ENCODE measurements at regions not wholly inside any gene's neighbourhood (a gene's known extent, or its start where the extent isn't known, plus 50 kb on each side); places are given as distances from the start of the nearest gene placed in this dataset.

DNA sequence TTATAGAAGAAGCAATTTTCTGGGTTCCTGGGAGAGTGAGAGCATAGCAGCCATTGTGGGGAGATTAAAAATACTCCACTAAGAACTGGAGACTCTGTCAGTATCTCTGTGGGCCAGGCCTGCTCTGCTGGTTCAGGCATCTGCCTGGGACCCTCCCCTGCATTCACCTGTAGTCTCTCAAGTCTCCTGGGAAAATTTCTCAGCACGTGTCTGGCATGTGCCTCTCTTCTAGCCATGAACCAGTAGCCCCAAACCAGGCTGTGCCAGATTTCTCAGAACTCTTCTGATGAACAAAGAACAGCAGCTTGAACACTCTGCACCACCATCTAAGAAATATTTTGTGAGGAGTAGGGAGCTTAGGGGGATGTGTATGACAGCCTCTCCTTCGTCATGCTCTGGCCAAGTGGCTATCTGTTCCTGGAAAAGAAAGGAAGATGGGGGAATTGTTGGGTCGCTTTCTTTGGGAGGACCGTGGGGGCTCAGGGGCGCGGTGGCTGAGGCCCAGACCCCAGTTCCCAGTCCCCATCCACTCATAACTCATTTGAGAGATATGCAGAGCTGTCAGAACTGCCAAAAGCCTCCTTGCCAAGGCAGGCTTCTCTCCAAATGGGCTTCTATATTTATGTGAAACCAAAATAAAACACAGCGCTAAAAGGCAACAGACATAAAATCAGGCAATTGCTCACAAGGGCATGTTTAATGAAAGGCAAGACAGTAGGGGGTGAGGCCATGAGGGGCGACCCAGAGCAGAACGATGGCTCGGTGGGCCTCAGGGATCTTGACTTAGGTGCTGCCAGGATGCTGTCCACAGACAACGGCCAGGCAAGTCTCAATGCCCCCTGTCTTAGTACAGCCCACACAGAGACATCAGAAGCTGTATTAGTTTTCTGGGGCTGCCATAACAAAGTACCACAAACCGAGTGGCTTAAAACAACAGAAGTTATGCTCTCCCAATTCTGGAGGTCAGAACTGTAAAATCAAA, 114.7 kb upstream of the TNP1 start:
- no peak for TF ChIP-seq ZNF331 (CRISPR knock-in tag; IDR thresholded peaks at IDR 0.05)
- no peak for TF ChIP-seq MAFG (CRISPR knock-in tag; IDR thresholded peaks at IDR 0.05)
- TF ChIP-seq SRSF9 (IDR thresholded peaks at IDR 0.05; ENCODE audit: borderline replicate concordance, insufficient read depth, low read depth, low read length, poor library complexity, severe bottlenecking), result no peak
- TF ChIP-seq, protein P1, sequence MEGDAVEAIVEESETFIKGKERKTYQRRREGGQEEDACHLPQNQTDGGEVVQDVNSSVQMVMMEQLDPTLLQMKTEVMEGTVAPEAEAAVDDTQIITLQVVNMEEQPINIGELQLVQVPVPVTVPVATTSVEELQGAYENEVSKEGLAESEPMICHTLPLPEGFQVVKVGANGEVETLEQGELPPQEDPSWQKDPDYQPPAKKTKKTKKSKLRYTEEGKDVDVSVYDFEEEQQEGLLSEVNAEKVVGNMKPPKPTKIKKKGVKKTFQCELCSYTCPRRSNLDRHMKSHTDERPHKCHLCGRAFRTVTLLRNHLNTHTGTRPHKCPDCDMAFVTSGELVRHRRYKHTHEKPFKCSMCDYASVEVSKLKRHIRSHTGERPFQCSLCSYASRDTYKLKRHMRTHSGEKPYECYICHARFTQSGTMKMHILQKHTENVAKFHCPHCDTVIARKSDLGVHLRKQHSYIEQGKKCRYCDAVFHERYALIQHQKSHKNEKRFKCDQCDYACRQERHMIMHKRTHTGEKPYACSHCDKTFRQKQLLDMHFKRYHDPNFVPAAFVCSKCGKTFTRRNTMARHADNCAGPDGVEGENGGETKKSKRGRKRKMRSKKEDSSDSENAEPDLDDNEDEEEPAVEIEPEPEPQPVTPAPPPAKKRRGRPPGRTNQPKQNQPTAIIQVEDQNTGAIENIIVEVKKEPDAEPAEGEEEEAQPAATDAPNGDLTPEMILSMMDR (CRISPR knock-in tag; IDR thresholded peaks at IDR 0.05), result no peak
- TF ChIP-seq, protein P2, sequence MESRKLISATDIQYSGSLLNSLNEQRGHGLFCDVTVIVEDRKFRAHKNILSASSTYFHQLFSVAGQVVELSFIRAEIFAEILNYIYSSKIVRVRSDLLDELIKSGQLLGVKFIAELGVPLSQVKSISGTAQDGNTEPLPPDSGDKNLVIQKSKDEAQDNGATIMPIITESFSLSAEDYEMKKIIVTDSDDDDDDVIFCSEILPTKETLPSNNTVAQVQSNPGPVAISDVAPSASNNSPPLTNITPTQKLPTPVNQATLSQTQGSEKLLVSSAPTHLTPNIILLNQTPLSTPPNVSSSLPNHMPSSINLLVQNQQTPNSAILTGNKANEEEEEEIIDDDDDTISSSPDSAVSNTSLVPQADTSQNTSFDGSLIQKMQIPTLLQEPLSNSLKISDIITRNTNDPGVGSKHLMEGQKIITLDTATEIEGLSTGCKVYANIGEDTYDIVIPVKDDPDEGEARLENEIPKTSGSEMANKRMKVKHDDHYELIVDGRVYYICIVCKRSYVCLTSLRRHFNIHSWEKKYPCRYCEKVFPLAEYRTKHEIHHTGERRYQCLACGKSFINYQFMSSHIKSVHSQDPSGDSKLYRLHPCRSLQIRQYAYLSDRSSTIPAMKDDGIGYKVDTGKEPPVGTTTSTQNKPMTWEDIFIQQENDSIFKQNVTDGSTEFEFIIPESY (CRISPR knock-in tag; IDR thresholded peaks at IDR 0.05), result no peak
- no peak for TF ChIP-seq POLR2A (IDR thresholded peaks at IDR 0.05; ENCODE audit: insufficient read depth in 1 of 2, low read depth in 2 of 2, low read length in 2 of 2)
- TF ChIP-seq KDM5B (CRISPR knock-in tag; IDR thresholded peaks at IDR 0.05; ENCODE audit: borderline replicate concordance), result no peak
- TF ChIP-seq PRMT3 (CRISPR knock-in tag; IDR thresholded peaks at IDR 0.05; ENCODE audit: borderline replicate concordance, low read depth), result no peak
- no peak for TF ChIP-seq SIN3A (IDR thresholded peaks at IDR 0.05; ENCODE audit: borderline replicate concordance, low read depth, low read length)
- TF ChIP-seq JARID2 (CRISPR knock-in tag; IDR thresholded peaks at IDR 0.05; ENCODE audit: insufficient replicate concordance), result no peak
- no peak for TF ChIP-seq ZNF274 (CRISPR knock-in tag; IDR thresholded peaks at IDR 0.05)
- TF ChIP-seq ZNF605 (CRISPR knock-in tag; IDR thresholded peaks at IDR 0.05), result no peak
